OCI-LY7 (cell line): ENCODE measurements at regions not wholly inside any gene's neighbourhood (a gene's known extent, or its start where the extent isn't known, plus 50 kb on each side); places are given as distances from the start of the nearest gene placed in this dataset.

ENCODE experiments used
- BruUV-seq: library from RNA; stranded (reverse); fragments of 400-500 nt; replicated peaks from 2 replicates; lab custom pipeline; 2021; lab: Mats Ljungman, UMichigan
- CTCF ChIA-PET: fragments of 300-600 bp; sonication (Branson Sonifier 250); formaldehyde crosslinking; loops from one replicate; lab custom pipeline; 2022; ENCODE audit warnings: antibody characterized with exemption; ENCODE audit not compliant: unreplicated experiment; lab: Charles Lee
- POLR2A ChIA-PET: fragments of 300-600 bp; sonication (Branson Sonifier 250); formaldehyde crosslinking; loops from one replicate; lab custom pipeline; 2022; ENCODE audit warnings: antibody characterized with exemption; lab: Charles Lee
- DNase-seq: peaks from one replicate; pipeline ENCODE4 v3.0.0-alpha.2; 2015; ENCODE audit warnings: low spot score
- H2AFZ ChIP-seq: fragments of 200-600 bp; sonication (generic), shearing (Covaris generic); 2 replicates; pipeline ENCODE4 v1.6.1; 2014; ENCODE audit warnings: mild to moderate bottlenecking, antibody characterized with exemption, low read length, moderate library complexity
- H3K27ac ChIP-seq: fragments of 200-600 bp; sonication (generic); 2 replicates; pipeline ENCODE4 v1.5.1; 2014; ENCODE audit warnings: mixed run types, low read depth, mild to moderate bottlenecking, moderate library complexity, low read length, inconsistent platforms; ENCODE audit not compliant: poor library complexity, severe bottlenecking
- H3K36me3 ChIP-seq: fragments of 200-600 bp; sonication (generic); 2 replicates; pipeline ENCODE4 v1.6.1; 2014; ENCODE audit warnings: mild to moderate bottlenecking, antibody characterized with exemption, low read length, moderate library complexity, mixed read lengths; ENCODE audit not compliant: insufficient read depth
- H3K4me1 ChIP-seq: fragments of 200-600 bp; sonication (generic); 2 replicates; pipeline ENCODE4 v1.5.1; 2014; ENCODE audit warnings: mild to moderate bottlenecking, low read length; ENCODE audit not compliant: insufficient read depth, poor library complexity, severe bottlenecking
- H3K4me2 ChIP-seq: fragments of 200-600 bp; sonication (generic); 2 replicates; pipeline ENCODE4 v1.6.1; 2014; ENCODE audit warnings: mild to moderate bottlenecking, low read length
- H3K4me3 ChIP-seq: fragments of 200-600 bp; sonication (generic); 2 replicates; pipeline ENCODE4 v1.5.1; 2014; ENCODE audit warnings: mild to moderate bottlenecking, low read depth, low read length; ENCODE audit not compliant: poor library complexity, severe bottlenecking
- H3K79me2 ChIP-seq: fragments of 200-600 bp; sonication (generic); 2 replicates; pipeline ENCODE4 v1.6.1; 2016; ENCODE audit warnings: low read depth, mild to moderate bottlenecking, low read length, moderate library complexity, mixed read lengths; ENCODE audit not compliant: insufficient read depth
- H3K9me2 ChIP-seq: fragments of 200-600 bp; sonication (generic); 2 replicates; pipeline ENCODE4 v1.6.1; 2016; ENCODE audit warnings: mild to moderate bottlenecking, low read length, mixed read lengths; ENCODE audit not compliant: insufficient read depth
- H3K9me3 ChIP-seq: fragments of 200-600 bp; sonication (generic); 2 replicates; pipeline ENCODE4 v1.6.1; 2014; ENCODE audit warnings: mild to moderate bottlenecking, mixed run types, low read length, mixed read lengths
- H4K20me1 ChIP-seq: fragments of 200-600 bp; sonication (generic); 2 replicates; pipeline ENCODE4 v1.6.1; 2014; ENCODE audit warnings: mild to moderate bottlenecking, antibody characterized with exemption, low read length, moderate library complexity, mixed read lengths; ENCODE audit not compliant: insufficient read depth
- CTCF ChIP-seq: fragments of 200-600 bp; sonication (generic); conservative IDR thresholded peaks from 2 replicates; pipeline ENCODE4 v1.5.1; 2014; ENCODE audit warnings: mild to moderate bottlenecking, antibody characterized with exemption, low read length, moderate library complexity, mixed read lengths
- EZH2phosphoT487 ChIP-seq: fragments of 200-600 bp; sonication (generic); IDR thresholded peaks from 2 replicates; pipeline ENCODE4 v1.6.1; 2018; ENCODE audit warnings: low read depth, borderline replicate concordance, mild to moderate bottlenecking, mixed run types, antibody characterized with exemption, low read length, moderate library complexity, mixed read lengths
- intact Hi-C: fragments of 100-400 bp; cut with micrococcal nuclease; formaldehyde crosslinking; loops from one replicate; pipeline ENCODE4 v1.10.0; 2022; ENCODE audit not compliant: unreplicated experiment

DNA sequence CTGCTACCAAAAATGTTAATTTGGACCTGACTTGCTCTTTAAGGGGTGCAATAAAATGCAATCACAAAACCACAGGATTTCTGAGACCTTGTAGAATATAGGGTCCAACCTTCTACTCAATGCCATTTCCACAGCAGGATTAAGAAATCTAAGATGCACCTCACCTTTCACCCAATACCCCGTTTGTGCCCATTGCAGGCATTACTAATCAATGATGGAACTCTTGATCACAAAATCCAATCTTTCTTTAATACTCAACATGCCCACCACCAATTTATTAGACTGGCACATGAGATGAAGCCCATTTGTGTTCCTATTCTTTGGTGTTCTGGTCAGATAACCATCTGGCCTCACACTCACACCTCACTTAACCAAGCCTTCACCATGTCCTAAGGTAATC is 117.2 kb upstream of the IGSF21 start:
- intact Hi-C loops, result no loop called here

DNA sequence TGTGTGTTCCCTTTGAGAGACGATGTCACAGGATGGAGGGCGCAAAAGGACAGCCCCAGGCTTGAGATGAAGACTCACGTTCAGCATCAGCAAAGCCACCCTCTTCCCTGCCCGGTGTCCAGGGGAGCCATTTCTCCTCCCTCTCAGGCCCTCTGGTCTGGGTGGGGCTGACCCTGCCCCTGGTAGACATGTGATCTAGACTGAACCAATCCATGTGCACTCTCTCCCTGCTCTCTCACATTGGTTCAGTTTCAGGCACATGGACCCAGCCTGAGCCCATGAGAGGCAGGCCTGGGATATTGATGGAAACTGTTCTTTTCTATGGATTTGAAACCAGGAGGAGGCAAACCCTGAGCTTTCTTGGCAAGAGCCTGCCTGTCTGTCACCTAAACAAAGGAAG is 115.6 kb upstream of the IGSF21 start:
- no peaks in the 10 kb centered on the region for H3K36me3 ChIP-seq
- no peak for DNase-seq
- CTCF ChIA-PET, result no interaction called here
- H3K4me3 ChIP-seq, result no peak overlapping the region
- H2AFZ ChIP-seq, result no peak overlapping the region
- H3K27ac ChIP-seq, result no peak overlapping the region
- no peaks in the 10 kb centered on the region for H4K20me1 ChIP-seq
- no peaks in the 10 kb centered on the region for H3K9me2 ChIP-seq
- no peaks in the 10 kb centered on the region for H3K4me1 ChIP-seq
- intact Hi-C loops, result no loop called here
- no TSS peak for BruUV-seq
- POLR2A ChIA-PET, result interaction anchor here (1.2 kb wide), 1 partner anchor 45 kb away, joined by 3 read pairs; no protein-coding TSS in a partner anchor
- TF ChIP-seq CTCF (no peak), EZH2phosphoT487 (no peak)
- H3K9me3 ChIP-seq, result no peaks in the 10 kb centered on the region
- H3K79me2 ChIP-seq, result no peaks in the 10 kb centered on the region
- no peak overlapping the region for H3K4me2 ChIP-seq

More for the DNA sequence above, 117.2 kb upstream of the IGSF21 start:
- no peak overlapping the region for H3K4me2 ChIP-seq
- no peaks in the 10 kb centered on the region for H3K79me2 ChIP-seq
- no peaks in the 10 kb centered on the region for H3K9me3 ChIP-seq
- BruUV-seq, result no TSS peak
- H3K36me3 ChIP-seq, result no peaks in the 10 kb centered on the region
- ChIA-PET POLR2A (no interaction called here), CTCF (no interaction called here)
- no peak overlapping the region for H3K4me3 ChIP-seq
- no peaks in the 10 kb centered on the region for H3K9me2 ChIP-seq
- DNase-seq, result no peak
- H3K4me1 ChIP-seq, result no peaks in the 10 kb centered on the region
- no peak overlapping the region for H2AFZ ChIP-seq
- no peaks in the 10 kb centered on the region for H4K20me1 ChIP-seq
- H3K27ac ChIP-seq, result no peak overlapping the region
- no peak for TF ChIP-seq EZH2phosphoT487

GRCh38 chr1:17992800-17993199 is 114.8 kb upstream of the IGSF21 start:
- POLR2A ChIA-PET, result no interaction called here
- Histone ChIP-seq H3K9me2 (no peaks in the 10 kb centered on the region), H3K4me3 (no peak overlapping the region), H3K79me2 (no peaks in the 10 kb centered on the region), H2AFZ (no peak overlapping the region), H4K20me1 (no peaks in the 10 kb centered on the region), H3K4me1 (no peaks in the 10 kb centered on the region), H3K9me3 (no peaks in the 10 kb centered on the region), H3K36me3 (no peaks in the 10 kb centered on the region), H3K4me2 (no peak overlapping the region), H3K27ac (no peak overlapping the region)
- TF ChIP-seq CTCF (no peak), EZH2phosphoT487 (no peak)
- CTCF ChIA-PET, result no interaction called here
- no TSS peak for BruUV-seq
- no peak for DNase-seq
- intact Hi-C loops, result no loop called here
